ENCODE measurements at regions not wholly inside any gene's neighbourhood (a gene's known extent, or its start where the extent isn't known, plus 50 kb on each side); places are given as distances from the start of the nearest gene placed in this dataset.

DNA sequence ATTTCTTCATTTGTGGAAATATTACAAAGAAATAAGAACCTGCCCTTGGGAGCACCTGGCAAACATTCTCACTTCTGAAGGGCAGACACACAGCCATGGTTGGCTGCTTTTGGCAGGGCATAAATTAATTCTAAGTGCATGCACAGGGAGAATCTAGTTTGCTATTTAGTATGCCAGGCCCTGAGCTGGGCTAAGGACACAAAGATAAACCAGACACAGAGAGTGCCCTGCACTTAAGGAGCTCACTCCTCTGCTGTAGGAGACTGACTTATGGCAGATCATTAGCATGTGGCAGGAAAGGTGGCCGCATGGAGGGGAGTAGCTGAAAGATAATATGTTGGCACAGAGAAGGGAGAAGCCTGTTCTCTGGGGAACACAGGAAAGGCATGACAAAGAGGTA, 367.0 kb downstream of the LPIN1 start:
- no peak for DNase-seq (ENCODE audit: low read depth)

DNA sequence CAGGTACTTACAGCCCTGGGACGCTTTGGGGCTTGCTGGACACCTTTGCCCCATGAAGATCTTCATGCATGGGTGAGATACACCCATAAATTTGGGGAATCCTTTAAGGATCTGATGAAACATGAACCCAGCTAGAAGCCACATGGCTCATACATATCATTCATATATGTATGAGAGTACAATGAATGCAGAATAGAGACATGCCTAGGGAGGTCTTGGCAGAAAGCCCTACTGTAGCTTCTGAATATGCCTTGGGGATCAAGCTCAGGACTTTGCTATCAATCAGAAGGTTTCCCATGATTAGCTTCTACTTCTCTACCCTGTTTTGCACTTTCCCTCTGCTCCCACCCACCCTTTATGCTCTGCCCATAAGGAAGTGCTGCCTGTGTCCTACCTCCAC, 368.4 kb downstream of the LPIN1 start:
- DNase-seq (ENCODE audit: low read depth): no peak

DNA sequence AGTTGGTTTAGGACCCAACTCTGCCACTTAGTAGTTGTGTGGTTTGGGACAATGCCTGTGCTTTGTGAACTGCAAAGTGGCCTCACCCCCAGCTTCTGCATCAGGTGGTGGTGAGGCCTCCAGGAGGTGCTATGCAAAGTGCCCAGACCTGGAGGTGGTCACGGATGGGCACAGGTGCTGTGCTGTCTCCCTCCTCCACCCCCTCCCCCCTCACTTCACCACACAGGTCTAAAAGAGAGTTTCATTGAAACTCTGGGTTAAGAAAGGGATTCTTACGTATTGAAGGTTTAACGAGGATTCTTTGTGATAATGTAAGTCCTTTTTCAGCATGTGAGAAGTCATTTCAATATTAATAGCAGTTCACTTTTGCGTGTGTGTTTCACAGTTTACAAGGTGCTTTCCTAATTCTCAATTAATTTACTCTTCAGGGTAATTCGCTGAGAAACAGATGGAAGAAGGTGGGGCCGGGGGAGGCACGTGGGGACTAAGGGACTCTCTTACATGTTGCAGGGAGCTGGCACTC, 369.9 kb downstream of the LPIN1 start:
- no peak for DNase-seq (ENCODE audit: low read depth)

DNA sequence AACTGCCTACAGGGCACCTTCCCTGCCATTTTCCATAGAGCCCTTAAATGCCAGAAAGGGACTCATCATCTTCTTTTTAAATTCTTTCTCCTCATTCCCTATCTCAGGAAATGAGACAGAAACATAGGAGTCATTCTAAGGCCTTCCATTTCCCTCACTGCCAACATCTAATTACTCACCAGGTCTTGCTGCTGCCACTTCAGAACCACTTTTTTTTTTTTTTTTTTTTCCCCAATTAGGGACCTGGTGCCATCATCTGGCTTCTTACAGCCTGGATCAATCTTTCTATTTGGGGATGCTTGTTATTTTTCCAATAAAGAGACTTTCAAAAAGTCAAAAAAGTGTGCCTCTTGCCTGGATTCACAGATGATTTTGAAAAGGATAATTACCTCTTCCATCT, 373.4 kb downstream of the LPIN1 start:
- DNase-seq (ENCODE audit: low read depth): peak; percentile 31

DNA sequence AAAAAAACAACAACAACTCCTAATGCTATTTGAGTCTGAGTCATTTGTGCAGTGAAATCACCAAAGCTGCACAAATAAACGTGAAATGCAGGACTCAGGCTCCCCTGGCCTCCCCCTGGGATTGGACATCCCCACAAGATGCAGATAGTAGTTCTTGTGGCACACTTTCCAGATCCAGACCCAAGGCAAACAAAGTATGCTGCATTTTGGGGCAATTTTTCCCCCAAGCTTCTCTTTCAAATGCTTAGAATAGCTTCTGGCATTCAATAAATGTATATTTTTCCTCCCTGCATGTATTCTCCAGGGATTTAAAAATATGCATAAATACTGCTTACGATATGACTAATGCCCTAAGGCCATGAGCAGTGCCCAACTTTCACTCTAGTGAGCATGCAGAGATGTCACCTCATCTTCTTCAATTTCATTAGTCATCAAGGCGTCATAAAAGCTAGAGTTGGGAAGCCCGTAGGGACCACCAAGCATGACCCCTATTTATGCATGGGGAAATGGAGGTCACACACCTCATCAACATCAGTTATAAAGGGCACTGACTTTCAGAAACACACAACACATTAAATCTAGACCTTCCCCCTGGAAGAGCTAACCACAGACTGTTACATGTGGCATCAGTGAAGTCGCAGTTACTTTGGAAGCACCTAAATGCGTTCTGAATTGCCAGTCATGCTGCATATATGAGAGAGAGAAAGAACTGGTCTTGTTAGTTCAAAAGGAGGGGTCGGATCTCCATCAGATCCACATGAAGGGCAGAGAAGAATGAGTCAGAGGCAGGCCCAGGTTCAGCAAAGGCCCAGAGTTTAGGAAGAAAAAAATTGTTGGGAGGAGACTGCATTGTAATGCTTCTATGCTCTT, 374.1 kb downstream of the LPIN1 start:
- DNase-seq (ENCODE audit: low read depth): peak; percentile 49

DNA sequence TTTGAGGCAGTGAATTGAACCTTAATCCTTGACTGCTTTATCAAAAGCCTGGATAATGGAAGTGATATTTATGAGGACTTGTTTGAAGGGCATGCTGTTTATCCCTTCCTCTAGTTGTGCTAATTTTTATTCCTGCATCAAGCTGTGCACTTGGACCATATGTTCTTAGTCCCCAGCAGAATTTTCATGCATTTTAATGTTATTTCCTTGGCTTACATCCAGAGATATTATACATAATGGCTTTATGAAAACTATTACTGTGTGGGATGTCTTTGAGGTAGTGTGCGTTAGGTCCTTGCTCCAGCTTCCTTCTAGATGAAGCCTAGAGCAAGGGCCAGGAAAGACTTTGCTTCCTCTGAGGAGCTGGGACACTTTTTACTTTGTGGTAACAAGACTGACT, 378.4 kb downstream of the LPIN1 start:
- no peak for DNase-seq (ENCODE audit: low read depth)

DNA sequence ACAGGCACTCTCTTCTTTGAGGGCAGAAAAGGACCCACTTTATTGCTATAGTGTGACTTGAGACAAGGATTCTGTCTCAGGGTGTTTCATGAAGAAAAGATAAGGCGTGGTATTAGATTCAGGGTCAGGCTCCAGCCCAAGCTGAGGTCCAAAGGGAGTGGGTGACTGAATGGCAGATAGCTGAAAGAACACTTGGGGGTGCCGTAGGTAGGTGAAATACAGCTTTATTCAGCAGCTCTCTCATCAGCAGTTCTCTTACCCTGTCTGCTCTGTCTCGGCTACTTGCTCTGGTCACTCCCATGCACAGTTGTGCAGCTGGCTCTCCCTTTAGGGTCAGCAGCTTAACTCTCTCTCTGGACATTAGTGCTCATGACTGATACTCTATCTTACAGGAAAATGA, 379.9 kb downstream of the LPIN1 start:
- no peak for DNase-seq (ENCODE audit: low read depth)

DNA sequence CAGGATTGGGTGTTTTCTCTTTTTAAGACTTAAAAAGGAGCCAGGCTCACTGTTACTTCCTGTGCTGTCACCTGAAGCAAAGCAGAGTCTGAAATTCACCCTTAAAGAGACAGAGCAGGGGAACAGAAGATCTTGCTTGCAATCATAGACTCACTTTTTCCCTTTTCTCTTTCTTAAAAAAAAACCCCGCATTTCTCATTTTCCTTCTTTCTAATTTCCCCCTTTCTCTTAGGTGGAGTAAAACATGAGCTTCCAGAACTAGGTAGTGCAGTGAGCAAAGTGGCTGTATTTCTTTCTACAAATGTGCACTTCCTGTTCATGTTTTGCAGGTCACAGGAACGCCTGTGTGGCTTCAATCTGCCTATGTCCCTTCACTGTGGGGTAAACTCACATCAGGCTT, 381.2 kb downstream of the LPIN1 start:
- DNase-seq (ENCODE audit: low read depth): no peak

DNA sequence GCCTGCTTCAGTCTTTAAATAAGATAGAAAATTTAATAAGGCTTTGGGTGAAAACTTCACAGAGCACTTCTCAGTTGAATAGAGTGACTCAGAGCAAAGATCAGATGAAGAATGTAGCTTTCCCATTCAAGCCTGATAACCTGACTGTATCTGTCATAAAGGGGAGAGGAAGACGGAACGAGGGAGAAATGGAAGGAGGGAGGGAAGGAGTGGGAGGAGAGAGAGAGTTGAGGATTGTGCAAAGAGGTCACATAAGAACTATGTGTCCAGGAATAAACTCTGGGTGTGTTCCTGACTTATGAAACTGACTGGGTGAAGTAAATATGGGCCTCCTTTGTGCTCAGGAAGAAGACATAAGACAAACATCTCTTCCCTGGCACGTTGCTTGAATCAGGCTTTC, 385.5 kb downstream of the LPIN1 start:
- peak; percentile 85 for DNase-seq (ENCODE audit: low read depth)

DNA sequence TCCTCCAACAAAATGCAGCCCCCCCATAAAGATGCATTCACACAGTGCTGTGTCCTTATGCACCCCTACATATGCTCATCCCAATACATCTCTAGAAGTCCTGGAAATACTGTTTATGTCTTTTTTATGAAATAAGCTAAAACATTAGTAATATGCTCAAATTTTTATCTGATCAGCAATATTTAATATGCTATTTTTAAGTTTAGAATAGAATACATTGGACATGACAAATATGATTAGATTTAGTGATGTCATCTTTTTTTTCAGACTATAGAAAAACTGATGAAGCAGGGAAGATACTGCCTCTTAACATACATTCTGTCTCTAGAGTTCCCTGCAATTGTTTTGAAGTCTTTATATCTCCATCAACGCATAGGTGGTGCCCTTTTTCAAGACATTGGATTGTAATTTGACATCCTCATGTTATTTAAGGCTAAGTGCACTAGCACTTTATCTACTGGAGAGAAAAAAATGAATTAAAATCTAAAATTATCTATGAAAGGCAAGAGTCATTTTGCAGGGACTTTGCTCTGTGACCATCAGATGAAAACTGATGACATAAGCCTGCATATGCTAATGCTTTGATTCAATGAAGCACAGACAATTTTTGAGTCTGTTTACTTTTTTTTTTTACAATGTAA, 395.3 kb downstream of the LPIN1 start:
- DNase-seq (ENCODE audit: low read depth): no peak

DNA sequence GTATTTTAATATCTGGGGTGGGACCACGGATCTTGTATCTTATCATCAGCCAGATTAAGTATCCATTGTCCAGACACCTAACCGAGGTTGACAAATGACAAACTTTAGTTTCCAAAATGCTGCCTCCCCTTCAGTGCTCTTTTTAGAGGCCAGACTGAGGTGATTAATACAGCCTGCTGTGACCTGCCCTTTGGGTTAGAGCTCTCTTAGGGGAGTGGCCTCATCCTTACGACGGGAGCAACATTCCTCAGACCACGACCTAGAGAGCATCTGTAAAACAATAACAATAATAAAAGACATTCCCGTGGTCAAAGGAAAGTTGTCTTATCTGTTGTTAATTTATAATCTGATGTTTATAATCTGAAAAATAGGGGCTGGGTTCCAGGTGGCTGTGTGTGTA, 405.3 kb downstream of the LPIN1 start:
- no peak for DNase-seq (ENCODE audit: low read depth)

DNA sequence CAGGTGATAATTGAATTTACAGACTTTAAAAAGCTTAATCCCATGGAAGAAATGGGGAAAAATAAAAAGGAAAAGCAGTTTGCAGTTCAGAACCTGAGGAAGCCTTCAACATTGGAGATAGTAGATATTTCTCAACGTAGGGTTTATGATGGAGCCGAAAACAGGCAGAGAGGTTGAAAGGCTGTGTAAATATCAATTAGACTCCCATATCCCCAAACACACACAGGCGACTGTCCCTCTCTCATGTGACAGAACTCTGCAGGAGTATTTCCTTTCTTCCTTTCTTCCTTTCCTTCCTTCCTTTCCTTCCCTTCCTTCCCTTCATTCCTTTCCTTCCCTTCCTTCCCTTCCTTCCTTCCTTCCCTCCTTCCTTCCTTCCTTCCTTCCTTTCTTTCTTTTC, 406.5 kb downstream of the LPIN1 start:
- DNase-seq (ENCODE audit: low read depth): no peak

DNA sequence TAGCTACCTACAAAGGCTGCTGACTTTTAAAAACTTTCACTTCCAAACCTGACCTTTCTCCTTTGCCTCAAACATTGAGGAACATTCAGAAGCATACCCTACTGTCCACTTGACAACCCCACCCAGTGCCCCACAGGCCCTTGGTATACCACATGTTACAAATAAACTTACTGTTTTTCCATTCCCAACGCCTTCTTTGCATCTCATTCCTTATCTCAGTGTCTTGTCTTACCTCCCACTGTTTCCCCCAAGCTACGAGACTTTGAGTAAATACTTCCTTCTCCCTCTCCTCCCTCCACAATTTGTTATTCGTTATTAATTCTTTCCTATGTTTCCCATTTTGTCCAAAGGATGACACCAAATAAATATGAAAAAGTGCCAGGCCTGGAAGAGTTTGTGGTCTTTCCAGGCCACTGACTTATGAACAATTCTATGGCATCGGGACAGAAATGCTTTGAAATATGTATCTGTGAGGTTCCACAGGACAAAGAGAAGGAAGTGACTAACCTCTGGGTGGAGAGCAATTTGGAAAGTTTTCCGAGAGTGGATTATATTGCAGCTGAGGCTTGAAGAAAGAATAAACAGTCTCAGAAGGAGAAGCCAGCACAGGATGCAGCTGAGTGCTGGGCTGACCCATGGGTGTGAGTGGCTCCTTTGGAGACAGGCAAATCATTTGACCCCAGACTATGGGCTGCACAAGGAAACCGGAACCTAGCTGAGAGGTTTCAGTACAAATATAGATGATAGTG, 409.0 kb downstream of the LPIN1 start:
- peak; percentile 91 for DNase-seq (ENCODE audit: low read depth)

DNA sequence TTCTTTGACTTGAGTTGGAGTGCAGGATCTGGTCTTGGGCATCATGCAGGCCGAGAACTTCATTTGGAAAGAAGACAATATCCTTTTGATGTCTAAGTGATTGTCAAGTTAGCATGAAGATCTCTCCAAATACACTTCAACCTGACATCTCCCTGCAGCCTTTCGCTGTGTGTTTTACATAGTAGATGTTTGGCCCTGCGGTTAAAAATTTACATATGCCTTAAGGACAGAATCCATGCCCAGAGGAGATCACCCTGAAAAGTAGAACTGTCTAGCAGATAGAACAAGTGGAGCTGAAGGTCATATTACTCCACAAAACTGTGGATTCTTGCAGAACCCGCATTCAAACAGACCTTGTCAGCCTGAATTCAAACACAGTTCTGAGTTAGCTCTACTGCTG, 409.9 kb downstream of the LPIN1 start:
- no peak for DNase-seq (ENCODE audit: low read depth)

DNA sequence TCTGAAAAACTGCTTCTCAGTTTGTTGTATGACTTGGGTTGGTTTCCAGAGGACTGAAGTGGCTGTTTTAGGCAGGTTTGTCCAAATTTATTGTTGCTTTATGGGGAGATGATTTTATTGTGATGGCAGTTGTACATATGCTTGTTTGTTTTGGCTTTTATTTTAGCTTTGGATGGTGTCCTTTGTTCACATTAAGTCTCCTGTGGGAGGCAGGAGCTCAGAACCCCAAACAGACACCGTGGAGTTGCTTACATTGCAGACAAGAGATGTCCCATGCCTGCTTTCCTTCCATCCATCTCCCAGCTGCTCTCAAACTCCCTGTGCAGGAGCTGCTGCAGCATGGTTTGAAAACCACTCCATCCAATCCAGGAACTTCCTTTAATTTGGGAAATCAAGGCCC, 414.7 kb downstream of the LPIN1 start:
- no peak for DNase-seq (ENCODE audit: low read depth)

DNA sequence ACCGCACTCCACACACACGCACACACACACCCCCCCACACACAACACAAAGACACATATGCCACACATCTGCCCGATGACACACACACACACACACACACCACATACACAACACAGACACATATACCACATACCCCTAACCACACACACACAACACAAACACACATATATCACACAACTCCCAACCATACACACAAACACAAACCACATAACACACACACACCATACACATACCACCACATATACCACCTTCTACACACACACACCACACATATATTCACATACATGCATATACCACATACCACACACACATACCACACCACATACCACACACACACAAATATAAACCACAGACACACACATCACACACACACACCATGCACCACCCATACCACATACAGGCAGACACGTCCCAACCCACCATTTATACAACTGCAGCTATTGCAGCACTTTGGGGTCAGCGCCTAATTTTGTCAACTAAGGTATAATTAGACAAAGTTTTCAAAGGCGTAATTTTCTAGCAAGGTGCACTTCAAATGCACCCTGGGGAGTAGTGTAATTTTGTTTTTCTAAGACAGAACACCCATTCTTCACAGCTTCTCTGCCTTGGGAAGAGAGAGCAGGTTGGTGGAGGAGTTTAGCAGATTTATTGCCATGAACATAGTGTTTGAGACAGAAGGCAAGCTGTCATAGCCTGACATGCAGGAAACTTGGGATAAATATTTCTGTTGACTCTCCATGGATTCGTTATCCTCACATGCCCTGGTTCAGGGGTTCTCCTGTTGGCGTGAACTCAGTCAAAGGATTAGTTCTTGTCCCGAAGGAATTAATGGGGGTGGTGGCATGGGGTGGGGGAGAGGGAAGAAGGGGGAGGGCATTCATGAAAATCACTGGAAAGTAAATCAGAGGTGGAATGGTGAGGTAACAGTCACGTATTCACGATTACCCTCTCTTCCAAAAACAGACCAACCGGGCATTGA, 416.1 kb downstream of the LPIN1 start:
- no peak for DNase-seq (ENCODE audit: low read depth)

DNA sequence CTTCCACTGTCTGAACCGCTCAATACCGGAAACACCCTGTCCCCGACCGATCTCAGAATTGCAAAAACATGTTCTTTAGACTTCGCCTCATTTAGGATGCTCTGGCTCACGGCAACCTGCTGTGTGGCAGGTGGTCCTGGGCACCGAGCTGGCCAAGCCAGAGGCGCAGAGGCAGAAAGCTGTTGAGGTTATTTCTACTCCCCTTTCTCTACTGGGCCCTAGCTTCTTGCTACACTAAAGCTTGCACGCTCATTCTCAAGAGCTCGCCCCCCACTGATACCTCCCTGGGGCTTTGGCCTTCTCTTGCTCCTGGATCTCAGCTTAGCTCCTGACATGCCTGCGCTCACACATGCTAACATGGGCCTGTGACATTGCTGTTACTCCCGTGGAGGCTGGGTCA, 417.4 kb downstream of the LPIN1 start:
- no peak for DNase-seq (ENCODE audit: low read depth)

DNA sequence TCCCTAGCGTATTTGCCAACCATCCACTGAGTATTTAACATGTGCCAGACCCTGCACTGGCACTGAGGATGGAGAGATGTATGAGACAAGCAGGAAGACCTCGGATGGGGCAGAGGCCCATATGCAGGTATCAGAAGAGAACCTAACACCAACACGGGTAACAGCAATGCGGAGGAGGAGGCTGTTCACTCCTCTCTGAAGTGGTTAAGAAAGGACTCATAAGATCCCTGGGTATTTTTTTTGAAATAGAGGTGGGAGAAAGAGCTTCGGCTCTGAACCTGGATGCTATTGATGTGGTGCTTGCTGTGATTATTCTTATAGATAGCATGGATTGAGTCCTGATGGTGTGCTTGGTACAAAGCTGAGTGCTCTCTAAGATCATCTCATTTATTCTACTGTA, 418.3 kb downstream of the LPIN1 start:
- DNase-seq (ENCODE audit: low read depth): no peak

DNA sequence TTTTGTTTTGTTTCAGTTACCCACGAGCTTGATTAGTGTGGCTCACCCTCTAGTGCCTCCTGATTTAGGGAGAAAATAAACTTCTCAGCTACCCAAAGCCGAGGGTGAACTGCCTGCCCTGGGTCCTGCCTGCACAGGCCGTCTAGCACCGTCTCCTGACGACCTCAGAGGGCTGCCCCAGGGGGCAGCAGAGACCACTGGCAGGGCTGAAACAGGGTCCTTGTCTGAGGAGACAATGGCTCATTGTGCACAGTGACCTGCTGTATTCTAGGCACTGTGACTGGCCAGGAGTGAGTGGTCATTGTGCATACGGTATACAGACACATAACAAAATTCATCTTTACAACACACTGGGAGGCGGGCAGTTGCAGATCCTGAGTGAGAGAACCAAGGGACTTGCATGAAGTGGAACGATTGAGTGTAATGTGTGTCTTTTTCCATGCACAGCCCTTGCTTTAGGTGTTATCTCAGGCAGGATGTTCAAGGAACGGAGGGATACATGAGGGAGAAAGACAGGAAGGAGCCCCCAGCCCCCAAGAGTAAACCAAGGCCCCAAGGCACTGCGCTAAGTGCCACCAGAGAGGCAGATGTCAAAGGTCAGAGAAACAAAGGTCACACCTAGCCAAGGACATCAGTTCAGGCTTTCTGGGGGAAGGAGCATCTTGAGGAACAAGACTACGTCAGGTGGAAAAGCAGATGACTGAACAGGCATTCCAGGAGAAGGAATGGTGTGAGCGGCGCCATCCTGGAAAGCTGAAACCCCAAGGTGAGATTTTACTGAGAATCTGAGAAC, 421.3 kb downstream of the LPIN1 start:
- DNase-seq (ENCODE audit: low read depth): no peak

DNA sequence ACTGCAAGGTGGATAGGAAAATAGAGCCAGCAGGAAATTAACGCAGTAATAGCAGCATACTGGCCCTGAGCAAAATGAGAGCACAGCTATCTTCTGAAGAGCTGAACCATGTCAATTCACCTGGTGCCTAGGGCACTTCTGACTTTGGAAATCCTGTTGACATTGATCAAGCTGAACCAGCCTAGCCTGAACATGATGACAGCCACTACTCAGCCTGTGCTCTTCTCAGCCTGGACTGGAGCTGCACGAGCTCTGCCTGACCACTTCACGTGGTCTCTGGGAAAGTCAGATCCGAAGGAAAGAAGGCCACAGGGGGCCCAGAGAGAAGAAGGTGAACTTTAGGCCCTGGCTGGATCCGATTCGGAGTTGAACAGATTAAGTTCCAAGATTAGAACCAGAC, 421.9 kb downstream of the LPIN1 start:
- no peak for DNase-seq (ENCODE audit: low read depth)

All from iris pigment epithelial cell (primary cell).